ENCODE measurements at regions not wholly inside any gene's neighbourhood (a gene's known extent, or its start where the extent isn't known, plus 50 kb on each side); places are given as distances from the start of the nearest gene placed in this dataset.
"Not testable (repeated sequence)": the region's sequence is repeated elsewhere in the genome, so short reads cannot be mapped to it uniquely, and the experiment has no call there.

GRCh38 chr2:12877761-12878160 is 161.0 kb downstream of the TRIB2 start:
- no peak for DNase-seq (ENCODE audit: low read depth, low spot score)

DNA sequence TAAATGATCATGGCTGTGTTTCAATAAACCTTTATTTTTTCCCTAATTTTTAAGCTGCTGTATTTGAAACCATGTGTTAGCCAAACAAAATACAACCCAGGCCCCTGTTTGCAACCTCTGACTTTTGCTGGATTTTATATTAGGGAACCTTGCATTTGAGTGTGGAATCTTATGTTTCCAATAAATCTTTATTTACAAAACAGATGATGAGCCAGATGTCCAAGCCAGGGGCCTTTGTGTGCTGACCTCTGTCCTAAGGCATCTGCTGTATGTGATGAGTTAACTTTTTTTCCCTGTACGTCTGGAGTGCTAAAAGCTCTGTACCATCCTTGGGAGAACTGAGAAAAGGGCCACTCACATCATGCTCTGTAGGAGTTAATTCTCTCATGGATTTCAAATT is 162.9 kb downstream of the TRIB2 start:
- DNase-seq (ENCODE audit: low read depth, low spot score): no peak

DNA sequence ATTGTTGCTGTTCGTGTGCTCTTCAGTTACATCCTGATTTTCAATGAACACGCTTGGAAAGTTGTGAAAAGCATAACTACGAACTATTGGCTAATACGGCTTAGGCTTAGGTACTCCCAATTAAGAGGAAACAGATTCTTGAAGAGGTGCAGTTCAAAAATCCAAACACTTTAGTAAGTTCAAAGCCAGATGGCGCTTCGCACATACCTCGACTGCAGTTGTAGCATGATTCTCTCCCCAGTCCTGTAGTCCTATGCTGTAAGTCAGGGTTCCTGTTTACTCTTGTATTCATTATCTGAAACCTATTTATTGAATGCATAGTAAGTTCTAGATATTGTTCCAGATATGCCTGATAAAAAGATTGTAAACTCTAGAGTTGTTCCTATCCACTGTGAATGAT is 165.2 kb downstream of the TRIB2 start:
- no peak for DNase-seq (ENCODE audit: low read depth, low spot score)

DNA sequence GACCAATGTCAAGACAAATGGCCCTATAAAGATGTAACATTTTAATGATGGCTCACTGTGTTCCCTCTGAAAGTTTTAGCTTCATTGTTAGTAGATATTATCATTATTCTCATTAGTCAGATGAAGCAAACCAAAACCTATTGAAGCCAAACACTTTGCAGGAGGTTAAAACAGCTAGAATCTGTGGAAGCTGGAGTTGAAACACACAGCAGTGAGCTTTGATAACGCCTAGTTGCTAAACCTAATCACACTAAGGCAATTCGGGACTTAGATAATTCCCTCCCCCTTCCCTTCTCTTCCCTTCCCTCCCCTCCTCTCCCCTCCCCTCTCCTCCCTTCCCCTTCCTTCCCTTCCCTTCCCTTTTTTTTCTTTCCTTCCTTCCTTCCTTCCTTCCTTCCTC is 165.7 kb downstream of the TRIB2 start:
- no peak for DNase-seq (ENCODE audit: low read depth, low spot score)

DNA sequence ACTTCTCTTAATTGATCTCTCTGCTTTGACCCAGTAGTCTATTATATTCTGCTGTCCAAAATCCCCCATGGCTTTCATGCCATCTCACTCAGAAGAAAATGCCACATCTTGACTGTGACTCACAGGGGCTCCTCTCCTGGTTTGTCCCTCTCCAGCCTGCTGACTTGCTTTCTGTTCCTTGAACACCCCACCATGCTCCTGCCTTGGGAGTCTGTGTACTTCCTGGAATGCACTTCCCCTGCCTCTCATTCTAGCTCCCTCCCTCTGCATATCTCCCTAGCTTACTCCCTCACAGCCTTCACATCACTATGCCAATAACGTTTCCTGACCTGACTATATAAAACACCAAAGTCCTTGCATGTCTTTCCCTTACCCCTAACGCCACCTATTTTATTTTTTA is 167.2 kb downstream of the TRIB2 start:
- peak; percentile 24 for DNase-seq (ENCODE audit: low read depth, low spot score)

- peak; percentile 55 for DNase-seq (ENCODE audit: low read depth, low spot score)
Observed at GRCh38 chr2:12884713-12885282, 168.1 kb downstream of the TRIB2 start.

DNA sequence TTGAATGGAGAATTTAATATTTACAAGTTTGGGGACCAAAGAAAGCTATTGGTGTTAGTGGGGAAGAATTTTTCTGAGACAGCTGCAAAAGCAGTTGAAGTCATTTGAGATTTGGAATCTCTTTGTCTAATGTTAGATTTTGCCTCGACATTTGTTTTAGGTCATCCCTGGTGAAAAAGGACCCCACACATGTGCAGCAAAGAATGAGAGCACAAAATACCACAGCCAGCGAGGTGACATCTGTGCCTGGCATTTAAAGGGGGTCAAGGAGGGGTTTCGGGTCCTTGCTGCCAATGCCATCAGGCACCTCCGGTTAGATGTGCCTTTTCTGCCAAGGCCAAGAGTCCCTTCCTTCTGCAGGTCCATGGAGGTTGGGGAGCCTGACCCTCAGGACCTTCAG is 173.3 kb downstream of the TRIB2 start:
- DNase-seq (ENCODE audit: low read depth, low spot score): no peak

- DNase-seq (ENCODE audit: low read depth, low spot score): no peak
Observed at GRCh38 chr2:12890481-12890991, 173.8 kb downstream of the TRIB2 start.

DNA sequence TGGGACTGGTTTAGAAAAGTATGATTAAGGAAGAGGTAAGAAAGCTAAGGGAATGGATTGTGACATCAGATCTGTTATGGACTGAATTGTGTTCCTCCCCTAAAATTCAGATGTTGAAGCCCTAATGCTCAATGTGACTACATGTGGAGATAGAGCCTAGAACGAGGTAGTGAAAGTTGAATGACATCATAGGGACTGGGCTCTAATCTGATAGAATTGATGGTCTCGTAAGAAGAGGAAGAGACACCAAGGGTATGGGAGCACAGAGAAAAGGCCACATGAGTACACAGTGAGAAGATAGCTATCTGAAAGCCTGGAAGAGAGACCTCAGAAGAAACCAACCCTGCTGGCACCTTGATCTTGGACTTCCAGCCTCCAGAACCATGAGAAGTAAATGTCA is 178.3 kb downstream of the TRIB2 start:
- no peak for DNase-seq (ENCODE audit: low read depth, low spot score)

DNA sequence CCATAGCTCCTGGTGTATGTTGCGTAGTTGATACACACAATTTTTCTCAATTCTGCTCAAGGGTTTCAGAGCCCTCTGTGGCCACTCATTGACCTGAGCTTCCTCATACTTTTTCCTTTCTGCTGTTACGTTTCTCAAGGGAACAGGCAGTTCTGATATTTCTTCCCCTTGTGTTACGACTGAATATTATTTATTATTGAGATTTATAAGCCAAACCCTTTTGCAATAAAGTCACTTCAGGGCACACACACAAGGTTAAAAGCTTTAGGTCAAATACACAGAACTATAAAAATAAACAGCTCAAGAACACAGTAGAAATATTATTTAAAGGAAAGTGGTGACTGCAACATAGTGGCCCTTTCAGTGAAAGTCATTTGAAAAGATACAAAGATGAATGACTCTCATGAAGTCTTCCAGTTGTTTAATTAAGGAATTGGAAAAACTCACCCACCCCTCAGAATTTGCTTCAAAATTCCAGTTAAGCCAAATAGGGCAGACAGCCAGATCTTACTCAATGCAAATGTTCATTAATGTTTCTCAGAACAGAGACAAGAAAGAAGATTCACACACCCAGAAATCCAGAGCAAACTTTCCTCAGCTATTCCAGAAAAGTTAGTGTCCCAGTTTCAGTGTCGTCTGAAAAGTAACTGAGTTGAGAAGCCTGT is 179.7 kb downstream of the TRIB2 start:
- DNase-seq (ENCODE audit: low read depth, low spot score): no peak

DNA sequence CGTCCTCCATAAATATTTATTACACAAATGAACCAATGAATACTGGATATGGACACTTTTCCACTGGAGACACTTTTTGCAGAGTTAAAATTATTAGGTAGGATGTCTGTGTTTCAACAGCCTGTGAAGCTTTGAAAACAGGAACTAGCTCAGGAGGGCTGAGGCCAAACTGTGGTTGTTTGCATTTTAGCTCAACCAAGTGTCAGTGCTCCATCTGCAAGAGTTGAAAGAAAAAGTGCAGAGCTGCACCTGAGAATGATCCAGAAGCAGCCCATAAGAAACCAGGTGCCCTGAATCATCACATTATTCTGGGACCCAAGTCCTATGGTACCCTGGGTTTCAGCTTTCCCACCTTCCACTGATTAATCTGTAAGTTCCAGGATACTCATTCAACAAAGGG is 180.4 kb downstream of the TRIB2 start:
- DNase-seq (ENCODE audit: low read depth, low spot score): no peak

- DNase-seq (ENCODE audit: low read depth, low spot score): peak; percentile 13
Observed at GRCh38 chr2:12903272-12903671, 186.5 kb downstream of the TRIB2 start.

- peak; percentile 7 for DNase-seq (ENCODE audit: low read depth, low spot score)
Observed at GRCh38 chr2:12910431-12910830, 193.7 kb downstream of the TRIB2 start.

GRCh38 chr2:12915787-12916186 is 199.1 kb downstream of the TRIB2 start:
- DNase-seq (ENCODE audit: low read depth, low spot score): no peak

GRCh38 chr2:12918138-12918834 is 201.6 kb downstream of the TRIB2 start:
- no peak for DNase-seq (ENCODE audit: low read depth, low spot score)

- peak; percentile 69 for DNase-seq (ENCODE audit: low read depth, low spot score)
Observed at GRCh38 chr2:12918835-12919445, 202.2 kb downstream of the TRIB2 start.

GRCh38 chr2:12921321-12921720 is 204.6 kb downstream of the TRIB2 start:
- no peak for DNase-seq (ENCODE audit: low read depth, low spot score)

DNA sequence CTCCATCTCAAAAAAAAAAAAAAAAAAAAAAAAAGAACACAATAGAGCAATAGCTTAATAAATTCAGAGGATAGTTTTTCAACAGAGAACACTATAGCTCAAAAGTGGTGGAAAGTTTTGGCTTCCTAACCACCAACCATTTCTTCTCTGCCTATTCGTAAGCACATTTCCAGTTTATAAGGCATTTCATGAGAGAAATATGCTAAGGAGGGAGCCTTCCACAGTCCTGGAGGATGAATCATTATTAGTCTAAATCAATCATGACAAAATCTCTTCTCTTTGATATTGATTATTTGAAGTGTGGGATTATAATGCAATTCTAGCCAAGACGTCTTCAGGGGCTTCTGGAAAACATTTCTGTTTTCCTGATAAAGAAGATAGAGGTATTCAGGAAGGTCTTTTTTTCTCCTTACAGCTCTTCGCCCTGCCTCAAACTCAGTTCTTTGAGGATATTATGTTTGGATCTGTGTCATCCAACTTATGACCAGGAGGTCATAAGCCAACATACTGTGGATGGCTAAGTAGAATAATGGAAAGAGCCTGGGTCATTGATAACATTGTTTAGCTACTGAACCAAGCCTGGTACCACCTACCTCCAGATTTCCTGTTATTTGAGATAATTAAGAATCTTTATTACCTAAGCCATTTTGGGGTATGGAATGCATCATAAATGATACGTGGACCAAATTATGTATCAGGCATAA is 207.3 kb downstream of the TRIB2 start:
- DNase-seq (ENCODE audit: low read depth, low spot score): peak; percentile 65

DNA sequence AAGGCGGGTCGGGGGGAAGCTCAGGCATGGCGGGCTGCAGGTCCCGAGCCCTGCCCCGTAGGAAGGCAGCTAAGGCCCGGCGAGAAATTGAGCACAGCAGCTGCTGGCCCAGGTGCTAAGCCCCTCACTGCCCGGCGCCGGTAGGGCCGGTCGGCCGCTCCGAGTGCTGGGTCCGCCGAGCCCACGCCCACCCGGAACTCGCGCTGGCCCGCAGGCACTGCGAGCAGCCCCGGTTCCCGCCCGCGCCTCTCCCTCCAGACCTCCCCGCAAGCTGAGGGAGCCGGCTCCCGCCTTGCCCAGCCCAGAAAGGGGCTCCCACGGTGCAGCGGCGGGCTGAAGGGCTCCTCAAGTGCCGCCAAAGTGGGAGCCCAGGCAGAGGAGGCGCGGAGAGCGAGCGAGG is 209.9 kb downstream of the TRIB2 start:
- DNase-seq (ENCODE audit: low read depth, low spot score): not testable (repeated sequence)

- no peak for DNase-seq (ENCODE audit: low read depth, low spot score)
Observed at GRCh38 chr2:12928197-12928774, 211.6 kb downstream of the TRIB2 start.

- no peak for DNase-seq (ENCODE audit: low read depth, low spot score)
Observed at GRCh38 chr2:12928775-12929401, 212.2 kb downstream of the TRIB2 start.

Measured in astrocyte of the hippocampus (primary cell).